ENCODE measurements at regions not wholly inside any gene's neighbourhood (a gene's known extent, or its start where the extent isn't known, plus 50 kb on each side); places are given as distances from the start of the nearest gene placed in this dataset.

GRCh38 chr20:17843246-17844132, 125.1 kb downstream of the SNX5 start:
- Mint-ChIP-seq H3K27me3 (no peaks in the 10 kb centered on the region), H3K4me3 (peak overlapping the region; percentile 43), H3K4me1 (peaks cover 55% of the 10 kb centered on the region), H3K27ac (peak overlapping the region; percentile 15), H3K9me3 (ENCODE audit: insufficient read depth) (no peaks in the 10 kb centered on the region)
- H3K9me3 ChIP-seq (ENCODE audit: control extremely low read depth in 1 of 3, control insufficient read depth in 2 of 3, insufficient read depth in 1 of 3, low read length in 2 of 3) = peaks cover 0 to 3% (median 2%) of the 10 kb centered on the region in 3 donors
- peak overlapping the region; percentile 53 for H3K4me2 ChIP-seq (replicated peaks; ENCODE audit: low read depth, low read length, poor library complexity, severe bottlenecking)
- DNase-seq = peak; percentile 42
- peaks cover 51 to 54% of the 10 kb centered on the region in 2 donors for H3K4me1 ChIP-seq (ENCODE audit: control insufficient read depth in 2 of 2, insufficient read depth in 2 of 2, low read length in 2 of 2)
- H2AFZ ChIP-seq (ENCODE audit: insufficient read depth, low read depth, low read length, poor library complexity, severe bottlenecking) = no peak overlapping the region
- POLR2A ChIA-PET = no interaction called here
- H3K9ac ChIP-seq (ENCODE audit: low read length) = no peak overlapping the region
- TF ChIP-seq, protein P1, sequence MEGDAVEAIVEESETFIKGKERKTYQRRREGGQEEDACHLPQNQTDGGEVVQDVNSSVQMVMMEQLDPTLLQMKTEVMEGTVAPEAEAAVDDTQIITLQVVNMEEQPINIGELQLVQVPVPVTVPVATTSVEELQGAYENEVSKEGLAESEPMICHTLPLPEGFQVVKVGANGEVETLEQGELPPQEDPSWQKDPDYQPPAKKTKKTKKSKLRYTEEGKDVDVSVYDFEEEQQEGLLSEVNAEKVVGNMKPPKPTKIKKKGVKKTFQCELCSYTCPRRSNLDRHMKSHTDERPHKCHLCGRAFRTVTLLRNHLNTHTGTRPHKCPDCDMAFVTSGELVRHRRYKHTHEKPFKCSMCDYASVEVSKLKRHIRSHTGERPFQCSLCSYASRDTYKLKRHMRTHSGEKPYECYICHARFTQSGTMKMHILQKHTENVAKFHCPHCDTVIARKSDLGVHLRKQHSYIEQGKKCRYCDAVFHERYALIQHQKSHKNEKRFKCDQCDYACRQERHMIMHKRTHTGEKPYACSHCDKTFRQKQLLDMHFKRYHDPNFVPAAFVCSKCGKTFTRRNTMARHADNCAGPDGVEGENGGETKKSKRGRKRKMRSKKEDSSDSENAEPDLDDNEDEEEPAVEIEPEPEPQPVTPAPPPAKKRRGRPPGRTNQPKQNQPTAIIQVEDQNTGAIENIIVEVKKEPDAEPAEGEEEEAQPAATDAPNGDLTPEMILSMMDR (IDR thresholded peaks at IDR 0.05) = no peak
- no peak for TF ChIP-seq EZH2 (IDR thresholded peaks at IDR 0.05; ENCODE audit: borderline replicate concordance, insufficient read depth, low read depth, low read length, poor library complexity, severe bottlenecking)
- ATAC-seq (ENCODE audit: low read depth) = peak; percentile 56
- no peak overlapping the region for H3K4me3 ChIP-seq (ENCODE audit: control extremely low read depth in 1 of 5, extremely low read depth in 1 of 5, insufficient read depth in 1 of 5, low read depth in 2 of 5, low read length in 4 of 5)
- intact Hi-C loops (cut with micrococcal nuclease) = no loop called here
- no peaks in the 10 kb centered on the region for H3K36me3 ChIP-seq (replicated peaks in 1 of 2; ENCODE audit: control extremely low read depth in 1 of 2, control insufficient read depth in 1 of 2, extremely low read depth in 1 of 2, insufficient read depth in 2 of 2, low read length in 1 of 2)
- H3K79me2 ChIP-seq (ENCODE audit: control insufficient read depth, insufficient read depth, low read length) = no peaks in the 10 kb centered on the region
- no peaks in the 10 kb centered on the region for H4K20me1 ChIP-seq (ENCODE audit: control insufficient read depth, insufficient read depth, low read length, poor library complexity, severe bottlenecking)
- CTCF ChIA-PET = no interaction called here
- no peaks in the 10 kb centered on the region for H3K27me3 ChIP-seq (replicated peaks in 1 of 4; ENCODE audit: control extremely low read depth in 1 of 4, control insufficient read depth in 3 of 4, insufficient read depth in 4 of 4, low read length in 3 of 4)
- 51% methylated on average over 10 of the region's 14 CpGs for WGBS (ENCODE audit: insufficient coverage)
- no peak overlapping the region for H3K27ac ChIP-seq (ENCODE audit: low read length in 2 of 2)

DNA sequence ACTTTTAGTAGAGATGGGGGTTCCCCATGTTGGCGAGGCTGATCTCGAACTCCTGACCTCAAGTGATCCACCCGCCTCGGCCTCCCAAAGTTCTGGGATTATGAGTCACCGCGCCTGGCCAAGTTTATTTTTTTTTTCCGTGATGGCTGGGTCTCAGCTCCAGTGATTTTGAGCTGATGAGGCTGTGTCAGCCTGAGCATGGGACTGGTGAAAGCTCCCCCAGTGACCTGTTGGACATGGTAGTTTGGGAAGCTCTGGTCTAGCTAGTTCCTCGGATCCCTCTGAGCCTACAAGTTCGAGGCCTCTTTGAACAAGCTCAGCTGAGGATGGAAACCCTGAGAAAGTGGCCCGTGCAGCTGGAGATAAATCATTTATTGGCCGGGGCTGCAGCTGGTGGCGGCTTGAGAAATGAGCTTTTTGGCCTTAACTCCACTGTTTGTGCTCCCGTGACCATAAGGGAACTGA, 126.8 kb downstream of the SNX5 start:
- no peak for DNase-seq
- intact Hi-C loops (cut with micrococcal nuclease) = no loop called here
- WGBS (ENCODE audit: insufficient coverage) = 92% methylated on average over 13 of the region's 13 CpGs
- Histone ChIP-seq H2AFZ (ENCODE audit: insufficient read depth, low read depth, low read length, poor library complexity, severe bottlenecking) (no peak overlapping the region), H3K27me3 (replicated peaks in 1 of 4; ENCODE audit: control extremely low read depth in 1 of 4, control insufficient read depth in 3 of 4, insufficient read depth in 4 of 4, low read length in 3 of 4) (no peaks in the 10 kb centered on the region), H3K4me2 (replicated peaks; ENCODE audit: low read depth, low read length, poor library complexity, severe bottlenecking) (no peak overlapping the region), H3K36me3 (replicated peaks in 1 of 2; ENCODE audit: control extremely low read depth in 1 of 2, control insufficient read depth in 1 of 2, extremely low read depth in 1 of 2, insufficient read depth in 2 of 2, low read length in 1 of 2) (no peaks in the 10 kb centered on the region), H3K4me1 (ENCODE audit: control insufficient read depth in 2 of 2, insufficient read depth in 2 of 2, low read length in 2 of 2) (peaks cover 34 to 37% of the 10 kb centered on the region in 2 donors), H3K79me2 (ENCODE audit: control insufficient read depth, insufficient read depth, low read length) (no peaks in the 10 kb centered on the region), H3K9me3 (ENCODE audit: control extremely low read depth in 1 of 3, control insufficient read depth in 2 of 3, insufficient read depth in 1 of 3, low read length in 2 of 3) (peaks cover 0 to 3% (median 2%) of the 10 kb centered on the region in 3 donors), H3K4me3 (ENCODE audit: control extremely low read depth in 1 of 5, extremely low read depth in 1 of 5, insufficient read depth in 1 of 5, low read depth in 2 of 5, low read length in 4 of 5) (no peak overlapping the region), H3K9ac (ENCODE audit: low read length) (no peak overlapping the region), H3K27ac (ENCODE audit: low read length in 2 of 2) (no peak overlapping the region), H4K20me1 (ENCODE audit: control insufficient read depth, insufficient read depth, low read length, poor library complexity, severe bottlenecking) (no peaks in the 10 kb centered on the region)
- no peak for ATAC-seq (ENCODE audit: low read depth)
- H3K4me3 Mint-ChIP-seq = no peak overlapping the region
- no peak overlapping the region for H3K27ac Mint-ChIP-seq
- no peaks in the 10 kb centered on the region for H3K9me3 Mint-ChIP-seq (ENCODE audit: insufficient read depth)
- peaks cover 38% of the 10 kb centered on the region for H3K4me1 Mint-ChIP-seq
- no peaks in the 10 kb centered on the region for H3K27me3 Mint-ChIP-seq
- CTCF ChIA-PET = interaction anchor here (0.6 to 0.7 kb wide), 3 partner anchors 17 to 227 kb away, joined by 3 read pairs; no protein-coding TSS in a partner anchor
- TF ChIP-seq EZH2 (IDR thresholded peaks at IDR 0.05; ENCODE audit: borderline replicate concordance, insufficient read depth, low read depth, low read length, poor library complexity, severe bottlenecking) = no peak
- POLR2A ChIA-PET = no interaction called here
